ENCODE measurements at regions not wholly inside any gene's neighbourhood (a gene's known extent, or its start where the extent isn't known, plus 50 kb on each side); places are given as distances from the start of the nearest gene placed in this dataset.

DNA sequence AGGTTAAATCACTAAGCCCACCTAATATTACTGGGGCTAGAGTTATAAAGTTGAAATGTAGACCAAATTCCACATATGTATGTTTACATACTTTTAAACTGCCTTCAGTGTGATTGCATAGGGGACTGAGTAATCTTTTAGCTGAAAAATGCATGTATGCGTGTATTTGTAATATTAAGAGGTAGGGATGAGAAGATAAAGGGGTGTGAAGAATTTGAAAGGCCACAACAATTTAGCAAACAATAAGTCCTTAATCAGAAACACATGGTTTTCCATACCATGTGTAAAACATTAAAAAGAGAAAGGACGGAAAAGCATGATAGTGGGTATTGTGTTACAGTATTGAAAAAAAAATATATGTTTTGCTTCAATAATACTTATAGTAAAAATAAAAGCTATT lies 919.9 kb upstream of the FLRT2 start:
- H3K36me3 ChIP-seq: no peaks in the 10 kb centered on the region
- no peak overlapping the region for H3K4me3 ChIP-seq
- no peaks in the 10 kb centered on the region for H3K27me3 ChIP-seq
- H3K4me1 ChIP-seq: no peaks in the 10 kb centered on the region
- no peak overlapping the region for H3K27ac ChIP-seq
- DNase-seq: no peak
- H3K9me3 ChIP-seq (replicated peaks): no peaks in the 10 kb centered on the region

DNA sequence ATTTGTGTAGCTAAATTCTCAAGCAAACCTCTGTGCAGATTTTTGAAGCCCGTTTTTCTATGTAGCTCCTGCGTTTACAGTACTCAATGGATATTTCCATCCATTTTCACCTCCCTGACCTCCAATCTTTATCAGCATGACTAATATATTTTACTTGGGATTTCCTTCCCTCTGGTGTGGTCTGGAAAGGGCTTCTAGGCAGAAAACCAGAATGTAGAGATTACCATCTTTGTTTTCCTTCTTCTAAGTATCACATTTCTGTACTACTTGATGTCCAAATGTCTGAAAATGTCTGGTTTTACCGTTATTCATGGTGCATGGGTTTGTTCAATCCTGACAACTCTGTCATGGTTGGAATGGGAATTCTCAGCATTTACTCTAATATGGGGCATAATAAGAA lies 907.6 kb upstream of the FLRT2 start:
- peaks cover 26% of the 10 kb centered on the region for H3K4me1 ChIP-seq
- peak; percentile 46 to 89 for DNase-seq
- H3K9me3 ChIP-seq (replicated peaks): no peaks in the 10 kb centered on the region; the same call in 1 of the 2 replicates
- H3K4me3 ChIP-seq: no peak overlapping the region
- no peaks in the 10 kb centered on the region for H3K27me3 ChIP-seq
- H3K36me3 ChIP-seq: no peaks in the 10 kb centered on the region
- H3K27ac ChIP-seq: peak overlapping the region; percentile 54

DNA sequence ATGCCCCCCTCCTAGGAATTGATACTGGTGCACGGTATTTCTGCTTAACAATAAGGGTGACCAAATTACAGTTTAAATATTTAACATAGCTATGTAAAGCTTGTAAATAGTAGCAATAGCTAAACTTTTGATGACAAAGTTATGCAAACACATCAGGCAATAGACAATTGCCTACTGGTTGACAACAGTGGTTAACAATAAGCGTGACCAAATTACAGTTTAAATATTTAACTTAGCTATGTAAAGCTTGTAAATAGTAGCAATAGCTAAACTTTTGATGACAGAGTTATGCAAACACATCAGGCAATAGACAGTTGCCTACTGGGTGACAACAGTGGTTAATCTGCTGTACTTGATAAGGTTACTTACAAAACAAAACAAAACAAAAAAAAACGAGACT lies 886.5 kb upstream of the FLRT2 start:
- Histone ChIP-seq H3K36me3 (no peaks in the 10 kb centered on the region), H3K27ac (no peak overlapping the region), H3K27me3 (no peaks in the 10 kb centered on the region), H3K4me1 (peaks cover 21% of the 10 kb centered on the region), H3K4me3 (no peak overlapping the region), H3K9me3 (replicated peaks) (no peaks in the 10 kb centered on the region)
- no peak for DNase-seq

GRCh38 chr14:84646786-84647500 lies 883.0 kb upstream of the FLRT2 start:
- H3K4me1 ChIP-seq: peaks cover 21% of the 10 kb centered on the region
- peak in 1 of 2 experiments; percentile 50 for DNase-seq
- H3K27me3 ChIP-seq: no peaks in the 10 kb centered on the region
- H3K36me3 ChIP-seq: no peaks in the 10 kb centered on the region
- H3K9me3 ChIP-seq (replicated peaks): no peaks in the 10 kb centered on the region; the same call in 1 of the 2 replicates
- H3K27ac ChIP-seq: peak overlapping the region; percentile 66
- no peak overlapping the region for H3K4me3 ChIP-seq

GRCh38 chr14:84655014-84655413 lies 874.9 kb upstream of the FLRT2 start:
- Histone ChIP-seq H3K27ac (no peak overlapping the region), H3K9me3 (replicated peaks) (peaks cover 13% of the 10 kb centered on the region), H3K4me1 (peaks cover 28% of the 10 kb centered on the region), H3K36me3 (no peaks in the 10 kb centered on the region), H3K27me3 (no peaks in the 10 kb centered on the region), H3K4me3 (no peak overlapping the region)
- DNase-seq: no peak

DNA sequence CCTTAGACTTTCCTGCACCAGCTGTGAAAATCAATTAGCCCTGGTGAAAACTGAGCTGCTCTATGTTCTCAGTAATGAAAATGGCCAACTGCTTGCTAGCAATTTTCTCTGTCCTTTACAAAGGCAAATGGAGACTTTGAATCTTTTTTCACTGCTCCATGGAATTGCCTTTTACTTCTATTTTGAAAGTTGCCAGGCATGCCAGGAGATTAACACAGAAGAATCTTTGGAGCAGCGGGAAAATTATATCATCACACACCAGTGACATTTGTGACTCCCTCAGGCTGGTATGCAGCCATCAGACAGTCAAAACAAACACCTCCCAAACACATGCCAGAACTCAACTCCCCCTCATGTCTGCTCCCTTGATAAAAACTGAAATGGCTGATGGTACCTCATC lies 872.0 kb upstream of the FLRT2 start:
- Histone ChIP-seq H3K27ac (peak overlapping the region; percentile 93), H3K4me1 (peaks cover 28% of the 10 kb centered on the region), H3K4me3 (peak overlapping the region; percentile 8; the same call in 1 of the 2 replicates), H3K36me3 (no peaks in the 10 kb centered on the region), H3K9me3 (replicated peaks) (peaks cover 8% of the 10 kb centered on the region), H3K27me3 (no peaks in the 10 kb centered on the region)
- peak; percentile 64 to 88 for DNase-seq

DNA sequence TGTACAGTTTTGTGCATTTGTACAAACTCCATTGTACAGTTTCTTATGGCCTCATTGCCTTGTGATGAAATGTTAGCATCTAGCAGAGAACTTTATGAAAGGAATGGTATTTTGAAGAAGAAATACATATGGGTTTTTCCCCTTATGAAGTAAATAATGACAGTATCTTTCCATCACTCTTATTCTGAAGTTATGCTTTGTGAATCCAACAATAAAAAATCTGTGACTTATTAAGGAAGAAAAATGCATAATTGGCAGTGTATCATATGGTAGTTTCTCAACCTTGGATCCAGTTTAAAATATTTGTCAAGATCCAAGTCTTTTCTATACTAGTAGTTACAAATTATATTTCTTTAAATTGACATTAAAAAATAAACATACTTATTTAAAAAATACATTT lies 859.1 kb upstream of the FLRT2 start:
- H3K27ac ChIP-seq: no peak overlapping the region
- no peaks in the 10 kb centered on the region for H3K36me3 ChIP-seq
- no peak overlapping the region for H3K4me3 ChIP-seq
- H3K4me1 ChIP-seq: no peaks in the 10 kb centered on the region
- 0 out of 2 replicates have a peak, but pooled peaks cover 5% of the 10 kb centered on the region for H3K9me3 ChIP-seq (replicated peaks)
- DNase-seq: no peak
- no peaks in the 10 kb centered on the region for H3K27me3 ChIP-seq

DNA sequence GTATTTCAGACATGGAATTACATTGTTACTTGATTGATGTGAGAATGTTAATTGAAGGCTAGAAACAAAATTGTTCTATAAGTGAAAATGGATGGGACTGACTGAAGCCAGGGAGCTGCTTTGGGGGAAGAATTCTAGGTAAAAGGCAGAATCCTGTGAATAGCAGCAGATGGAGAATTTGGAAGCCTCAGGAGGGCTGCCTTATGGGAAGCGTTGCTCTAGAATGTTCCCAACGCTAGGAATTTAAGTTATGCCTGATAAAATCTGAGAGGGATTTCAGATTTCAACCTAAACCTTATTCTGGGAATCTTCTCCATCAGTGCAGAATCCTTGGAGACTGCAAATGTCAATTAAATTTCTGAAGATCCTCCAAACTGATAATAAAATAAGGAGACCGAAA lies 858.2 kb upstream of the FLRT2 start:
- Histone ChIP-seq H3K27me3 (no peaks in the 10 kb centered on the region), H3K27ac (no peak overlapping the region), H3K9me3 (replicated peaks) (0 out of 2 replicates have a peak, but pooled peaks cover 5% of the 10 kb centered on the region)

DNA sequence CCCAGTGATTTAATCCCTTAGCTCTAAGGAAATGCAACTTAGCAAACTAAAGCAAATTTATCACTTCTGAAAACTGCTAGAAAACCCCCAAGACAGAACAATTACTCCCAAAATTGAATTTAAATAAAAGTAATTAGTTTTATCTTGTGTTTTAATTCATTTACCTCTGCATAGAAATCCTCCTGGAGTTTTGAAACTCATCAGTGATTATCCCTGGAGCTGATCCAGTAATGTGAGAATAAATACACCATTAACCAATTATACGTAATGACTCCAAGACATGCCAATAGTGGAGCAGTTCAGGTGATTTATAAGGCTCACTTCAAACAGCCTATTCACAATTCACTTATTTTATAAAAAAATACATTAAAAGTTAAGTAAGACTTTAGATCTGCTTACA lies 855.3 kb upstream of the FLRT2 start:
- no peaks in the 10 kb centered on the region for H3K4me1 ChIP-seq
- H3K36me3 ChIP-seq: no peaks in the 10 kb centered on the region
- no peak overlapping the region for H3K27ac ChIP-seq
- no peaks in the 10 kb centered on the region for H3K9me3 ChIP-seq (replicated peaks)
- no peak for DNase-seq
- no peak overlapping the region for H3K4me3 ChIP-seq
- H3K27me3 ChIP-seq: no peaks in the 10 kb centered on the region

More for the DNA sequence above, 858.2 kb upstream of the FLRT2 start:
- H3K4me1 ChIP-seq: no peaks in the 10 kb centered on the region
- no peak for DNase-seq
- H3K36me3 ChIP-seq: no peaks in the 10 kb centered on the region
- H3K4me3 ChIP-seq: no peak overlapping the region

GRCh38 chr14:84686550-84686949 lies 843.4 kb upstream of the FLRT2 start:
- Histone ChIP-seq H3K27ac (no peak overlapping the region), H3K4me1 (no peaks in the 10 kb centered on the region), H3K9me3 (replicated peaks) (no peaks in the 10 kb centered on the region), H3K36me3 (no peaks in the 10 kb centered on the region), H3K27me3 (no peaks in the 10 kb centered on the region), H3K4me3 (no peak overlapping the region)
- DNase-seq: no peak

DNA sequence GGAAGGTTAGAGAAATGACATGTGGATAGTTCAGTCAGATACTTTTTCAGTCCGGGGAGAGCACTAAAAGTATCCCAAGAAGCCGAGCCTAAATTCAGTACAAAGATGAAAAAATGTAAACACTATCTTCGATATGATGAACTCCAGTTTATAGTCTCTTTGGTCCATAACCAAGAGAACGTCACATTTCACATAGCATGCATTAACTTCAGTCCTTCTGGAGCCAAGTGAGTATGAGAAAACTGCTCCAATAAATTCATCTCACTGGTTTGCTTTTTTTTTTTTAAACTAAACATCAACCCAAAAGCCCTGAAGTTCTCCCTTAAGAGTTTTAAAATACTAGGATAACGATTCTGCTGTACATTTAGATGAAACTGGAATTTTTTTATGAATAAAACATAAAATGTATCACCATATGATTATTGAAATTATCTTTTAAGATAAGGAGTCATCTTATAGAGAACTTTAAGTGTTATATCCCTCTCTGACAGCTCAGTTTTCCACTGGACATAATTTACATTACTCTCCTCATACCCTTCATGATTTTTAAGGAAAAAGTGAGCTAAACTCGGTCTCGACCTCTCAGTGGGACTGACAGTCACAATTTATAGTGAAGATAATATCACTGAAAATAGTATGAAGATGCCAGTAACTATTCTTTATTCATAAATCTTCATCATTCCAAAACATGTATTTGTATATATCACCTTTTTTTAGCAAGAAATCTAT lies 841.5 kb upstream of the FLRT2 start:
- H3K4me3 ChIP-seq: no peak overlapping the region
- no peak for DNase-seq
- no peak overlapping the region for H3K27ac ChIP-seq
- H3K27me3 ChIP-seq: no peaks in the 10 kb centered on the region
- no peaks in the 10 kb centered on the region for H3K36me3 ChIP-seq
- H3K9me3 ChIP-seq (replicated peaks): no peaks in the 10 kb centered on the region
- H3K4me1 ChIP-seq: no peaks in the 10 kb centered on the region

- Histone ChIP-seq H3K9me3 (replicated peaks) (no peaks in the 10 kb centered on the region), H3K27ac (no peak overlapping the region), H3K27me3 (no peaks in the 10 kb centered on the region), H3K4me3 (no peak overlapping the region), H3K4me1 (no peaks in the 10 kb centered on the region), H3K36me3 (no peaks in the 10 kb centered on the region)
- no peak for DNase-seq
Observed at GRCh38 chr14:84694161-84694560, 835.8 kb upstream of the FLRT2 start.

GRCh38 chr14:84704601-84705000 lies 825.3 kb upstream of the FLRT2 start:
- Histone ChIP-seq H3K27me3 (no peaks in the 10 kb centered on the region), H3K4me3 (no peak overlapping the region), H3K4me1 (no peaks in the 10 kb centered on the region), H3K36me3 (no peaks in the 10 kb centered on the region), H3K9me3 (replicated peaks) (no peaks in the 10 kb centered on the region), H3K27ac (no peak overlapping the region)
- no peak for DNase-seq

DNA sequence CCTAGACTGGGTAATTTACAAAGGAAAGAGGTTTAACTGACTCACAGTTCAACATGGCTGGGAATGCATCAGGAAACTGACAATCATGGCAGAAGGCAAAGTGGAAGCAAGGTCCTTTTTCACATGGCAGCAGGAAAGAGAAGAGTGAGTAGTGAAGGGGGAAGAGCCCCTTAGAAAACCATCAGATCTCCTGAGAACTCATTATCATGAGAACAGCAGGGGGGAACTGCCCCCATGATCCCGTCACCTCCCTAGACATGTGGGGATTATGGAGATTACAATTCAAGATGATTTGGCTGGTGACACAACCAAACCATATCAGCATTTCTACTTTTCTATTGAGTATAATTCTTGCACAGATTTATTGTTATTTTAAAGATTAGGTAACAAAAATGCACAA lies 822.1 kb upstream of the FLRT2 start:
- no peaks in the 10 kb centered on the region for H3K4me1 ChIP-seq
- DNase-seq: no peak
- H3K9me3 ChIP-seq (replicated peaks): no peaks in the 10 kb centered on the region
- no peak overlapping the region for H3K27ac ChIP-seq
- H3K27me3 ChIP-seq: no peaks in the 10 kb centered on the region
- H3K4me3 ChIP-seq: no peak overlapping the region
- no peaks in the 10 kb centered on the region for H3K36me3 ChIP-seq

- Histone ChIP-seq H3K36me3 (no peaks in the 10 kb centered on the region), H3K27ac (no peak overlapping the region), H3K9me3 (replicated peaks) (no peaks in the 10 kb centered on the region), H3K27me3 (no peaks in the 10 kb centered on the region), H3K4me3 (no peak overlapping the region), H3K4me1 (no peaks in the 10 kb centered on the region)
- no peak for DNase-seq
Observed at GRCh38 chr14:84708865-84709264, 821.1 kb upstream of the FLRT2 start.
